ENCODE measurements at regions not wholly inside any gene's neighbourhood (a gene's known extent, or its start where the extent isn't known, plus 50 kb on each side); places are given as distances from the start of the nearest gene placed in this dataset.

GRCh38 chr10:78857193-78857592 is 211.6 kb upstream of the ZMIZ1 start:
- no peak for DNase-seq (ENCODE audit: low read depth)
- no peak for TF ChIP-seq CTCF (conservative IDR thresholded peaks at IDR 0.05; ENCODE audit: low read depth, low read length)
- H3K4me3 ChIP-seq (ENCODE audit: low read depth, low read length) = no peak overlapping the region

GRCh38 chr10:78859266-78859665 is 209.5 kb upstream of the ZMIZ1 start:
- no peak for TF ChIP-seq CTCF (conservative IDR thresholded peaks at IDR 0.05; ENCODE audit: low read depth, low read length)
- H3K4me3 ChIP-seq (ENCODE audit: low read depth, low read length) = no peak overlapping the region
- DNase-seq (ENCODE audit: low read depth) = no peak

- DNase-seq (ENCODE audit: low read depth) = no peak
- no peak for TF ChIP-seq CTCF (conservative IDR thresholded peaks at IDR 0.05; ENCODE audit: low read depth, low read length)
- no peak overlapping the region for H3K4me3 ChIP-seq (ENCODE audit: low read depth, low read length)
These were observed 209.0 kb upstream of the ZMIZ1 start for GRCh38 chr10:78859769-78860168.

- DNase-seq (ENCODE audit: low read depth) = no peak
- TF ChIP-seq CTCF (conservative IDR thresholded peaks at IDR 0.05; ENCODE audit: low read depth, low read length) = no peak
- H3K4me3 ChIP-seq (ENCODE audit: low read depth, low read length) = no peak overlapping the region
These were observed 208.4 kb upstream of the ZMIZ1 start for GRCh38 chr10:78860260-78860914.

- DNase-seq (ENCODE audit: low read depth) = no peak
- no peak overlapping the region for H3K4me3 ChIP-seq (ENCODE audit: low read depth, low read length)
- TF ChIP-seq CTCF (conservative IDR thresholded peaks at IDR 0.05; ENCODE audit: low read depth, low read length) = no peak
These were observed 207.0 kb upstream of the ZMIZ1 start for GRCh38 chr10:78861529-78862327.

- TF ChIP-seq CTCF (conservative IDR thresholded peaks at IDR 0.05; ENCODE audit: low read depth, low read length) = no peak
- DNase-seq (ENCODE audit: low read depth) = no peak
- H3K4me3 ChIP-seq (ENCODE audit: low read depth, low read length) = no peak overlapping the region
These were observed 206.5 kb upstream of the ZMIZ1 start for GRCh38 chr10:78862328-78862640.

Measured in epithelial cell of proximal tubule (primary cell).